Fibroblast of pulmonary artery (primary cell): ENCODE measurements at regions not wholly inside any gene's neighbourhood (a gene's known extent, or its start where the extent isn't known, plus 50 kb on each side); places are given as distances from the start of the nearest gene placed in this dataset.

ENCODE experiments used
- DNase-seq: peaks from one replicate; pipeline ENCODE4 v3.0.0-alpha.2; 2010; ENCODE audit warnings: low read depth
- H3K4me3 ChIP-seq: replicated peaks from 2 replicates; pipeline ENCODE4 v1.5.1; 2011; ENCODE audit warnings: low read depth, mild to moderate bottlenecking, control low read depth, low read length, moderate library complexity
- TF ChIP-seq, protein P1 (sequence below): IDR thresholded peaks from 2 replicates; pipeline ENCODE4 v1.5.1; 2011; ENCODE audit warnings: mild to moderate bottlenecking, control low read depth, low read length, inconsistent platforms; ENCODE audit errors: missing control alignments

DNA sequence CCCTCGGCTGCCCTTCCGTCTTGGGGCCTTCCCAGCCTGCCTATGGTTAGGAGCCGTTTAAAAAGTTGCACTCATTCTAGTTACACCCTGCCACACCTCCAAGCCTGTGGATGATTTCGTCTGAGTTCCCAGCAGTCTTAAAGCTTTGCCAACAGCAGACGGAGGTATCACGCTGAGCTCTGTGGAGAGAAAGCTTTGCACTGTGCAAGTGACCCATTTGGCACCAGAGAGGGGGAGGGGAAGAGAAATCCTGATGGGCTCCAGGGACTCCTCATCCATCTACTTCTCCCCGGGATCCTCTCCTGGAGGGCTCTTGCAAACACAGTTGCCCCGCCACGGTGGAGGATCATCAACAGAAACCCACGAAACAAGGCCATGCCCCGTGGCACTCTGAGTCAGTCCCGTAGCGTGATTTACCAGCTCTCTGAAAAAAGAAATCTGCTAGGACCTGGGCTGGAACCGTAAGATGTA, 98.8 kb upstream of the CITED2 start:
- TF ChIP-seq, protein P1, sequence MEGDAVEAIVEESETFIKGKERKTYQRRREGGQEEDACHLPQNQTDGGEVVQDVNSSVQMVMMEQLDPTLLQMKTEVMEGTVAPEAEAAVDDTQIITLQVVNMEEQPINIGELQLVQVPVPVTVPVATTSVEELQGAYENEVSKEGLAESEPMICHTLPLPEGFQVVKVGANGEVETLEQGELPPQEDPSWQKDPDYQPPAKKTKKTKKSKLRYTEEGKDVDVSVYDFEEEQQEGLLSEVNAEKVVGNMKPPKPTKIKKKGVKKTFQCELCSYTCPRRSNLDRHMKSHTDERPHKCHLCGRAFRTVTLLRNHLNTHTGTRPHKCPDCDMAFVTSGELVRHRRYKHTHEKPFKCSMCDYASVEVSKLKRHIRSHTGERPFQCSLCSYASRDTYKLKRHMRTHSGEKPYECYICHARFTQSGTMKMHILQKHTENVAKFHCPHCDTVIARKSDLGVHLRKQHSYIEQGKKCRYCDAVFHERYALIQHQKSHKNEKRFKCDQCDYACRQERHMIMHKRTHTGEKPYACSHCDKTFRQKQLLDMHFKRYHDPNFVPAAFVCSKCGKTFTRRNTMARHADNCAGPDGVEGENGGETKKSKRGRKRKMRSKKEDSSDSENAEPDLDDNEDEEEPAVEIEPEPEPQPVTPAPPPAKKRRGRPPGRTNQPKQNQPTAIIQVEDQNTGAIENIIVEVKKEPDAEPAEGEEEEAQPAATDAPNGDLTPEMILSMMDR: no peak

DNA sequence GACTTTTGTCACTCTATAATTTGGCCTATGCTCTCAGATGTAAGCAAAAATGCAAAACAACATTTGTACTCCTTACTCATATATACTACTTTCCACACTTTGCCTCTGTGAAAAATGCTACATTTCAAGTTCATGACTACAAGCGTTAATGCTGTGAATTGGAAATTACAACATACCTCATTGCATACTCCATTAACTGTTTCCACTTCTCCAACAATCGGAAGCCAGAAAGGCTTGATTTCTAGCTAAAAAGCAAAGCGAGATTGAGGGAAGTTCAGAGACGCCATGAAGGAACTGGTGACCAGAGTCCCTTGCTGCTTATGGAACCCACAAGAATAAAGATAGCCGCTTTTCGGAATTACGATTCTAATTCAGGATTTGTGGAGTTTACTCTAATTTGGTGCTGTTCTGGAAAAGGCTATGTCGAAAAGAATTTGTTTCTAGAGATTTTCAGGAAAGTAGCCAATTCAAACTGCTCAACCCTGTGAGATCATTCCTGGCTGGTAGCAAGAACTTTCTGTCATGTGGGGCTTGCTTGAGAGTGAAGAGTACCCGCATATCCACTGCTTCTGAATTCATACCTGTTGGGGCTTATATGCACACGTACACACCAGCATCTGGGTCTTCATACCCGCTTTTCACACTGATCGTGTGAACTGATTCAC, 98.0 kb upstream of the CITED2 start:
- peak; percentile 46 for DNase-seq
- TF ChIP-seq, protein P1: no peak
- H3K4me3 ChIP-seq: no peak overlapping the region

More for the DNA sequence above, 98.8 kb upstream of the CITED2 start:
- no peak overlapping the region for H3K4me3 ChIP-seq
- DNase-seq: no peak

DNA sequence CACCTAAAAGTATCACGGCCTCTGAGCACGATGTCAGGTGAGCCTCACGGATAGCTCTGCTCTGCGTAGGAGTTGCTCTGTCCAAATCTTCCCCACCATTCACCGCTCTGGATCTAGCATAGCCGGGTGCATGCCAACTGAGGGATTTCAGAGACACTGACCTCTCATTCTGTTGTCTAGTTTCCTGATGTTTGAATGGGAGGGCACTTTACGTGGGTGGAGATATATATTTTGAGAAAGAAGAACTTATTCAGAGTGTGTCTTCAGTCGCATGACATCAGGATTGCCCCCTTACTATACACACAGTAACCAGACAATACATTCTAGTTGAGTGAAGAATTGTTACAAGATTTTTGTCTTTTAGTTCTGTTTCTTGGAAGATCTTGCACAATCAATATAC, 96.5 kb upstream of the CITED2 start:
- TF ChIP-seq, protein P1: no peak
- no peak for DNase-seq
- no peak overlapping the region for H3K4me3 ChIP-seq

DNA sequence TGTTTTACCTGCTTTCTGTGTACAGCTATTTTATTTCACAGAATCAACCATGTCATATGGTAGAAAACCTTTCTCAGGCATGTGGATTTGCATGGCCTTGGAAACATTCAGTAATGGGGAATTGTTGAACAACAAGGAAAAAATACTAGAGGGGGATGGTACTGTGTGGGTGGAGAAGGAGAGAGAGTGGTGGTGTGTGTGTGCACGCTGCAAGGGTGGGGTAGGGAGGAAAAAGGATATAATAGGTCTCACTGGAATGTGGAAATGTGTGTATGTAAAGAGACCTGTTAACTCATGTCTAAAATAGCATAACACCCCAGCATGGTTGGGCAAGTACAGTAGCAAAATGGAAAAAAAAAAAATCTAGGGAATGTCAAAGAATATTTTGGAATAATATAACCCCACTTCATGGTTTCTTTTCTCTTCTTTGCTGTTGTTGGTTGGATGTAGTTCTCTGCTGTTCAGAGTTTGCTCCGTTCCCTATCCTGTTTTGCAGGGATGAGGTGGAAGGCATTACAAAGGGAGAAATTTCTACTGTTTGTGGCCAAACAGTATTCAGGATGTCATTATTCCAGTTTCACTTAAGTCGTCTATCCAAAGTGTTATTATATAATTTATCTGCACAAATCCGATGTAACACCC, 93.9 kb upstream of the CITED2 start:
- DNase-seq: no peak
- TF ChIP-seq, protein P1: no peak

DNA sequence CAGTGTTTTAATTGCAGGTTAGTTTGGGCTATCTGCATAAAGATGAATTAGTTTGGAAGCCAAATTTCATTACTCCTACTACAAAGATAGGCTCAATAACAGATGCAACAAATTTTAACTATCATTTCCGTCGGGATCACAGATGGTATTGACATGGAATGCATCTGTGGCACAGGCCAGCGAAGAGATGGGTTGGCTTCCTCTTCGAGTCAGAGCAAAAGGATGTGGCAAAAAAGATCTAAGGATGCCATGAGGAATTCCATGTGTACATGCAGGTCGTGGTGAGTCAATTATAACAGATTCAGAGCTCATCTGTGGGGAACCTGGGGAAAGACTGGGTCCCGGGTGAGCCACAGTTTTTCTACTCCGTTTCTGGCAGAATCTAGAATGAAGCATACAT, 83.0 kb upstream of the CITED2 start:
- no peak overlapping the region for H3K4me3 ChIP-seq
- TF ChIP-seq, protein P1: no peak
- DNase-seq: no peak

More for the DNA sequence above, 93.9 kb upstream of the CITED2 start:
- no peak overlapping the region for H3K4me3 ChIP-seq

DNA sequence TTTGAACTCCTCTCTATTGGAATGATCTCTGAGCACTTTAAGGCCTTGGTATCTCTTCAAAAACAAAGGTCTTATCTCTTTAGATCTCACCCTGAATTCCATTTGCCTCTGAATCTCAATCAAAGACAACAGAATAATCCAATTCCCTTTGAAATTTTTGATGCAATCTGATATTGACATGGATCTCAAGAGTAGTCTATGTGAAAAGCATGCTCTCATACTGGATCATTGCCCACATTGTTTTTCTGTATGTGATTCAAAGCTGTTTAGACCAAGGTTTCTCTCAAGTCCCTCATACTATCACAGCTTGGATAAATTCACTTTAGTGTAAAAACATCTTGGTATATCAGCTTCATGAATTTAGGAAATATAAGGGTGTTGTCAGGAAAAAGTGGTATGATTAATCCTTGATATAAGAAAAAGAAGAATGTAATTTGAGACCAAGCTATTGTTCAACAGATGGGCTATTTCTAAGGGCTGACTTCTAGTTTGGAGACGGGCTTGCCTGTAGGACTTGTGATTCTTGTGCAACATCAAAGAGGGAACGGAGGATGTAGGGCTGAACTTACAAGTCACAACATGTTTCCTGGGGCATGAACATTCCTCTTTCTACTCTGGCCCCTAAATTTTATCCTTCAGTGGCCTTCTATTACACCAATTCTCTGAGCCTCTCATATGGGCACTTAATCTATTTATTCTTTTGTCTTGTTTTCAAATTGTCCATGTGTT, 77.9 kb upstream of the CITED2 start:
- H3K4me3 ChIP-seq: no peak overlapping the region
- TF ChIP-seq, protein P1: no peak
- DNase-seq: peak; percentile 95
